ENCODE measurements at regions not wholly inside any gene's neighbourhood (a gene's known extent, or its start where the extent isn't known, plus 50 kb on each side); places are given as distances from the start of the nearest gene placed in this dataset.

DNA sequence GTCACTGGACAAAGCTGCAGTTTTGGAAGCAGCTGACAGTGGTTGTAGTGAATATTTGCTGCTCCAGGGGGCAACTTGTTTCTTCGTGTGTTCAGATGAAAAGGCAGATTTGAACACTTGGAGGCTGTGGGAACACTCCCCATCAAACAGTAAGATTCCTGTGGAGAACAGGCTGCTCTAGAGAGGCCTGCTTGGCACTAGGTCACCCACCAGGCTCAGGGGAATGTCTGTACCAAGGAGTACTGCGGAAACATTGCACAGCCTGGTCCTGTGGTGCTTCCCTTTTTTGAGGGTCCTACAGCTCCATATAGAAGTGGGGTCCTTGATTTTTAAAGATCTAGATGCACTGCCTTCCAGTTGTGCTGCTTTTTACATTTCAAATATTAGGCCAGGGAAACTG, 97.5 kb downstream of the CXCL12 start:
- ATAC-seq (replicated peaks in 1 of 4) (no peak), DNase-seq (no peak)
- no peaks in the 10 kb centered on the region for H3K4me1 ChIP-seq (ENCODE audit: control insufficient read depth in 1 of 2, extremely low read depth in 1 of 2, insufficient read depth in 2 of 2, low read length in 2 of 2)
- H3K27ac ChIP-seq (ENCODE audit: low read length): no peak overlapping the region
- peaks cover 2 to 9% of the 10 kb centered on the region in 2 experiments for H3K27me3 ChIP-seq (replicated peaks in 1 of 2; ENCODE audit: control insufficient read depth in 2 of 2, extremely low read depth in 1 of 2, insufficient read depth in 2 of 2, low read length in 1 of 2)
- Mint-ChIP-seq H3K9me3 (no peaks in the 10 kb centered on the region), H3K4me3 (no peak overlapping the region), H3K27ac (no peak overlapping the region), H3K27me3 (peaks cover 22 to 23% of the 10 kb centered on the region in 2 donors), H3K4me1 (no peaks in the 10 kb centered on the region), H3K36me3 (no peaks in the 10 kb centered on the region)
- no CpG with 5 or more reads among the region's 2 CpGs for WGBS (ENCODE audit: insufficient coverage)
- ChIA-PET CTCF (no interaction called here), POLR2A (no interaction called here)
- no peaks in the 10 kb centered on the region for H3K36me3 ChIP-seq (ENCODE audit: control insufficient read depth in 2 of 2, extremely low read depth in 1 of 2, insufficient read depth in 1 of 2, low read length in 1 of 2)
- H3K9me3 ChIP-seq: no peaks in the 10 kb centered on the region
- H3K4me3 ChIP-seq (ENCODE audit: control insufficient read depth in 1 of 2, extremely low read depth in 1 of 2, low read length in 1 of 2): no peak overlapping the region

DNA sequence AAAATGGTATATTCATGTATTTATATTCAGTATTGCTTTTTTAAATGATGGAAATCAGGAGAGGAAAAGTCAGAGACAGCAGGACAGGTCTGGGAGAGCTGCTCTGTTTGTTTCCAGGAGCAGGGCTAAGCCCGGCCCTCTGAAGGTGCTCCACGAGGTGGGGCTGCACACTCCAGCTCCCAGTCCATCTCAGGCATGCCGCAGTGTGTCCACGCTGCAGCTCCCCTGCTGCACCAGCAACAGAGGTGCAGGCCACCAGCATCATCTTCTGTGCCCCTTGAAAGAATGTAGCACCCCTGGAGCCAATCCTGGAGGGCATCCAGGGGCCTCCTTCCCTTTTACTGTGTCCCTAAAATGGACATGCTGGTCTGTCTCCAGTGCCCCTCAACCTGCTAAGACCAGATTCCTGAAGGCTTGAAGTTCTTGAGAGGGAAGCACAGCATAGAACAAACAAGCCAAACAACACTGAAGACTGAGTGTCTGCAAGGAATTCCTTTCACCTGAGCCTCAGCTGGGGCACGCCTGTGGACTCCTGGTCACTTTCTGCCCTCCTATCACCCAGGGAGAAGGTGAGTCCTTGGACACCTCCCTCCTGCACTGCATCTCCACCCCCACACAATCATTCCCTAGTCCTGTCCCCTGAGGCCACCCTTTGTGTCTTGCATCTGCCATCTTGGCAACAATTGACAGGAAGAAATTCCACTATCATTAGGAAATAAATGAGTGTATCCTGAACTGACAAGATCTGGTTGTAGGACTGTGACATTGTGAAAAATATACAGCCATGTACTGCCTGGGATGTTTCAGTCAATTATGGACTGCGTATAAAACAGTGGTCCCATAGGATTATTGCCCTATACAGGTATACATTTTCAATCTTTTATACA, 100.5 kb downstream of the CXCL12 start:
- ChIA-PET CTCF (no interaction called here), POLR2A (no interaction called here)
- DNase-seq (no peak), ATAC-seq (replicated peaks in 1 of 4) (no peak)
- Mint-ChIP-seq H3K27me3 (peaks cover 11 to 12% of the 10 kb centered on the region in 2 donors), H3K9me3 (no peaks in the 10 kb centered on the region), H3K4me3 (no peak overlapping the region), H3K27ac (no peak overlapping the region), H3K4me1 (no peaks in the 10 kb centered on the region), H3K36me3 (no peaks in the 10 kb centered on the region)
- H3K9me3 ChIP-seq: no peaks in the 10 kb centered on the region
- no peak overlapping the region for H3K4me3 ChIP-seq (ENCODE audit: control insufficient read depth in 1 of 2, extremely low read depth in 1 of 2, low read length in 1 of 2)
- 65% methylated on average over 5 of the region's 6 CpGs for WGBS (ENCODE audit: insufficient coverage)
- H3K36me3 ChIP-seq (ENCODE audit: control insufficient read depth in 2 of 2, extremely low read depth in 1 of 2, insufficient read depth in 1 of 2, low read length in 1 of 2): no peaks in the 10 kb centered on the region
- H3K27me3 ChIP-seq (replicated peaks in 1 of 2; ENCODE audit: control insufficient read depth in 2 of 2, extremely low read depth in 1 of 2, insufficient read depth in 2 of 2, low read length in 1 of 2): peaks cover 2 to 6% of the 10 kb centered on the region in 2 experiments
- H3K4me1 ChIP-seq (ENCODE audit: control insufficient read depth in 1 of 2, extremely low read depth in 1 of 2, insufficient read depth in 2 of 2, low read length in 2 of 2): no peaks in the 10 kb centered on the region
- H3K27ac ChIP-seq (ENCODE audit: low read length): no peak overlapping the region

DNA sequence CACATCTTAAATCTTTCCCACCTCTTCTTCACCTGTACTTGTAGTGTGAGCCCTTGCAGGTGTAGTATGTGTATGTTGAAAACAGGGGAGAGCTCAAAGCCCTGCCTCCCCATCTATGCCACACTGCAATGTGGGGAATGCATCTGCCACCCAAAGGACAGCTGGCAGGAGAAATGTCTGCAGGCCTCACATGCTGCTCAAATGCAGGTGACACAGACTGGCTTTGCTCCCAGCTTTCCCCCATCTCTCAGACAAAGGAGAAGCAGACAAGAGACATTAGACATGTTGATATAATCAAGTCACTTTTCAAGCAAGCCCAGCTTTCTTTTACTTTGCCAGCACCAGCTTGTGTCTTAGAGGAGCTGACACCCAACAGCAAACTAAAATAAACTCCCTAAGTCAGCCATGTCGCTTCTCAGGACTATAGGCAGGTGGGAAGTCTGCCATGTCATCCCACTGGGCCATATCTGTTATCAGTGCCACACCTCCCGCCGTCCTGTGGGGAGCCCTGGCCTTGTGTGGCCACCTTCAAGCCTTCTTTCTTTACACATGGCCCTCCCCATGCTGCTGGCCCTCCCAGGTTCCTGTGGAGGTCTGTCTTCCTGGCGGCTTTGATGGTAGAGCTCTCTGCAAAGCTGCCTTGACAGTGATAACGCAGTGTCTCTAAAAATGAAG, 102.1 kb downstream of the CXCL12 start:
- 90% methylated on average over 3 of the region's 5 CpGs for WGBS (ENCODE audit: insufficient coverage)
- H3K27ac Mint-ChIP-seq: no peak overlapping the region
- H3K27ac ChIP-seq (ENCODE audit: low read length): no peak overlapping the region
- H3K36me3 Mint-ChIP-seq: no peaks in the 10 kb centered on the region
- no peak overlapping the region for H3K4me3 ChIP-seq (ENCODE audit: control insufficient read depth in 1 of 2, extremely low read depth in 1 of 2, low read length in 1 of 2)
- H3K4me1 ChIP-seq (ENCODE audit: control insufficient read depth in 1 of 2, extremely low read depth in 1 of 2, insufficient read depth in 2 of 2, low read length in 2 of 2): no peaks in the 10 kb centered on the region
- H3K4me1 Mint-ChIP-seq: no peaks in the 10 kb centered on the region
- no peaks in the 10 kb centered on the region for H3K9me3 Mint-ChIP-seq
- DNase-seq (no peak), ATAC-seq (replicated peaks in 1 of 4) (no peak)
- peaks cover 5 to 10% of the 10 kb centered on the region in 2 donors for H3K27me3 Mint-ChIP-seq
- ChIA-PET CTCF (no interaction called here), POLR2A (no interaction called here)
- peaks cover 2 to 6% of the 10 kb centered on the region in 2 experiments for H3K27me3 ChIP-seq (replicated peaks in 1 of 2; ENCODE audit: control insufficient read depth in 2 of 2, extremely low read depth in 1 of 2, insufficient read depth in 2 of 2, low read length in 1 of 2)
- H3K36me3 ChIP-seq (ENCODE audit: control insufficient read depth in 2 of 2, extremely low read depth in 1 of 2, insufficient read depth in 1 of 2, low read length in 1 of 2): no peaks in the 10 kb centered on the region
- H3K4me3 Mint-ChIP-seq: no peak overlapping the region
- H3K9me3 ChIP-seq: no peaks in the 10 kb centered on the region

- no peaks in the 10 kb centered on the region for H3K9me3 ChIP-seq
- WGBS (ENCODE audit: insufficient coverage): 87% methylated on average over 3 of the region's 5 CpGs
- Mint-ChIP-seq H3K4me3 (no peak overlapping the region), H3K27ac (no peak overlapping the region), H3K9me3 (peaks cover 0 to 7% (median 0%) of the 10 kb centered on the region in 3 donors), H3K4me1 (no peaks in the 10 kb centered on the region), H3K27me3 (peaks cover 5 to 10% of the 10 kb centered on the region in 2 donors), H3K36me3 (no peaks in the 10 kb centered on the region)
- ATAC-seq (replicated peaks in 1 of 4) (no peak), DNase-seq (no peak)
- H3K27ac ChIP-seq (ENCODE audit: low read length): no peak overlapping the region
- peaks cover 0 to 6% of the 10 kb centered on the region in 2 experiments for H3K27me3 ChIP-seq (replicated peaks in 1 of 2; ENCODE audit: control insufficient read depth in 2 of 2, extremely low read depth in 1 of 2, insufficient read depth in 2 of 2, low read length in 1 of 2)
- ChIA-PET CTCF (no interaction called here), POLR2A (no interaction called here)
- H3K36me3 ChIP-seq (ENCODE audit: control insufficient read depth in 2 of 2, extremely low read depth in 1 of 2, insufficient read depth in 1 of 2, low read length in 1 of 2): no peaks in the 10 kb centered on the region
- H3K4me3 ChIP-seq (ENCODE audit: control insufficient read depth in 1 of 2, extremely low read depth in 1 of 2, low read length in 1 of 2): no peak overlapping the region
- no peaks in the 10 kb centered on the region for H3K4me1 ChIP-seq (ENCODE audit: control insufficient read depth in 1 of 2, extremely low read depth in 1 of 2, insufficient read depth in 2 of 2, low read length in 2 of 2)
Observed at GRCh38 chr10:44281662-44282061, 103.2 kb downstream of the CXCL12 start.

DNA sequence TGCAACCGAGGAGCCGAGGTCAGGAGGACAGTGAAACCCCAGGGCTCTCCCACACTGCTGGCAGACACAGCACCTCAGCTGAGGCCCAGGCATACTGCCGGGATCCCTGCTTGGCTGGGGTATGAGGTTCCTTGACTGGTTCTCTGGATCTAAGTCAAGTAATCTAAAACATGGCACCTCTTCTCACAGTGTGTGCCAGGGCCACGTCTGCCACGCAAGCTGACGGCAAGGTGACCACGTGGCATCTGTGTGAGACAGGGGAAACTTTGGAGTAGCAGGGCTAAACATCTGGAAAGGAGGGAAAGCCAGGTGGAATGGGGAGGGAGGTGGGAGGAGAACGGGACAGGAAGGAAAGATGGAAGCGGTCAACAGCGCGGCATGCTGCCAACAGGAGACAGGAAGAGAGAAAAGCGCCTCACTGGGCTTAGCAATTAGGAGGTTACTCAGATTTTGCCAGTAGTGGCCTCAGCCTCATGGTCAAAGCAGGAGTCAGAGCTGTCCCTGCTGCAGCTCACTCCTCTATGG, 103.7 kb downstream of the CXCL12 start:
- ATAC-seq (replicated peaks in 1 of 4) (no peak), DNase-seq (no peak)
- Histone ChIP-seq H3K9me3 (no peaks in the 10 kb centered on the region), H3K27ac (ENCODE audit: low read length) (no peak overlapping the region), H3K27me3 (replicated peaks in 1 of 2; ENCODE audit: control insufficient read depth in 2 of 2, extremely low read depth in 1 of 2, insufficient read depth in 2 of 2, low read length in 1 of 2) (peaks cover 0 to 6% of the 10 kb centered on the region in 2 experiments), H3K4me3 (ENCODE audit: control insufficient read depth in 1 of 2, extremely low read depth in 1 of 2, low read length in 1 of 2) (no peak overlapping the region), H3K4me1 (ENCODE audit: control insufficient read depth in 1 of 2, extremely low read depth in 1 of 2, insufficient read depth in 2 of 2, low read length in 2 of 2) (no peaks in the 10 kb centered on the region), H3K36me3 (ENCODE audit: control insufficient read depth in 2 of 2, extremely low read depth in 1 of 2, insufficient read depth in 1 of 2, low read length in 1 of 2) (no peaks in the 10 kb centered on the region)
- Mint-ChIP-seq H3K27me3 (peaks cover 3 to 10% of the 10 kb centered on the region in 2 donors), H3K9me3 (peaks cover 2 to 12% (median 3%) of the 10 kb centered on the region in 3 donors), H3K4me3 (no peak overlapping the region), H3K27ac (no peak overlapping the region), H3K4me1 (no peaks in the 10 kb centered on the region), H3K36me3 (no peaks in the 10 kb centered on the region)
- CTCF ChIA-PET: no interaction called here
- 87% methylated on average over 11 of the region's 12 CpGs for WGBS (ENCODE audit: insufficient coverage)
- POLR2A ChIA-PET: no interaction called here

GRCh38 chr10:44280226-44281014, 104.5 kb downstream of the CXCL12 start:
- no peaks in the 10 kb centered on the region for H3K36me3 Mint-ChIP-seq
- ATAC-seq (replicated peaks in 1 of 4) (no peak), DNase-seq (no peak)
- 100% methylated on average over 1 of the region's 5 CpGs for WGBS (ENCODE audit: insufficient coverage)
- H3K27ac Mint-ChIP-seq: no peak overlapping the region
- ChIA-PET CTCF (no interaction called here), POLR2A (no interaction called here)
- no peak overlapping the region for H3K4me3 ChIP-seq (ENCODE audit: control insufficient read depth in 1 of 2, extremely low read depth in 1 of 2, low read length in 1 of 2)
- peaks cover 0 to 7% of the 10 kb centered on the region in 2 donors for H3K27me3 Mint-ChIP-seq
- no peak overlapping the region for H3K27ac ChIP-seq (ENCODE audit: low read length)
- no peaks in the 10 kb centered on the region for H3K9me3 ChIP-seq
- no peaks in the 10 kb centered on the region for H3K4me1 Mint-ChIP-seq
- no peaks in the 10 kb centered on the region for H3K36me3 ChIP-seq (ENCODE audit: control insufficient read depth in 2 of 2, extremely low read depth in 1 of 2, insufficient read depth in 1 of 2, low read length in 1 of 2)
- no peak overlapping the region for H3K4me3 Mint-ChIP-seq
- no peaks in the 10 kb centered on the region for H3K4me1 ChIP-seq (ENCODE audit: control insufficient read depth in 1 of 2, extremely low read depth in 1 of 2, insufficient read depth in 2 of 2, low read length in 2 of 2)
- H3K9me3 Mint-ChIP-seq: peaks cover 6 to 18% (median 10%) of the 10 kb centered on the region in 3 donors
- peaks cover 0 to 6% of the 10 kb centered on the region in 2 experiments for H3K27me3 ChIP-seq (replicated peaks in 1 of 2; ENCODE audit: control insufficient read depth in 2 of 2, extremely low read depth in 1 of 2, insufficient read depth in 2 of 2, low read length in 1 of 2)
